RWPE1 (cell line): ENCODE measurements at regions not wholly inside any gene's neighbourhood (a gene's known extent, or its start where the extent isn't known, plus 50 kb on each side); places are given as distances from the start of the nearest gene placed in this dataset.

Source experiments
- CTCF ChIA-PET: fragments of 350-600 bp; sonication (Branson Sonifier 250); formaldehyde crosslinking; extraction: SDS; loops from one replicate; lab custom pipeline; 2021; lab: Yijun Ruan, JAX
- POLR2A ChIA-PET: fragments of 400-600 bp; formaldehyde crosslinking; extraction: SDS; loops from one replicate; lab custom pipeline; 2020; ENCODE audit warnings: antibody characterized with exemption; ENCODE audit not compliant: low non-redundant PET; lab: Yijun Ruan, JAX
- DNase-seq: peaks from one replicate; pipeline ENCODE4 v3.0.0; 2012; ENCODE audit warnings: low spot score
- H3K27ac ChIP-seq: fragments of 450-650 bp; 2 replicates; pipeline ENCODE4 v1.5.1; 2017
- CTCF ChIP-seq: fragments of 450-650 bp; conservative IDR thresholded peaks from 2 replicates; pipeline ENCODE4 v1.5.1; 2017; ENCODE audit warnings: low read depth, mild to moderate bottlenecking

DNA sequence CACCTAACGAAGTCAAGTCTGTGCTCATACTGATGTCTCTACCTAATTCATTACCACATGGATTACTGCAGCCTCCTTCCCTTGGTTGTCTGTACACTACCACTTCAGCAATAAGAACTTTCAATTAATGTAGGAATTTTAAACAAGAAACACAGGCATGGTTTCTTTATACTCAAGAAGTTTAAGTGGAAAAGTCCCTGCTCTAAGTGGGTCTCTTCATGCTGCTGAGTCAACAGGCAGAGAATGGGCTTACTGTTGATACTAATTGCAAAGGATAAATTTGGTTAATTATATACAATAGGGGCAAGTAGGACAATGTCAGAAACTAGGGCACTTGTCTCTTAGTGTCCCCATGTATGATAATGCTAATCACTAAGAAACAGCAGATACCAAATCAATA, 392.6 kb downstream of the DSEL start:
- ChIA-PET POLR2A (no interaction called here), CTCF (no interaction called here)
- DNase-seq, result no peak
- H3K27ac ChIP-seq, result no peak overlapping the region
- no peak for TF ChIP-seq CTCF

GRCh38 chr18:67117804-67118203, 398.7 kb downstream of the DSEL start:
- DNase-seq, result no peak
- CTCF ChIA-PET, result no interaction called here
- H3K27ac ChIP-seq, result no peak overlapping the region
- TF ChIP-seq CTCF, result no peak
- POLR2A ChIA-PET, result no interaction called here

DNA sequence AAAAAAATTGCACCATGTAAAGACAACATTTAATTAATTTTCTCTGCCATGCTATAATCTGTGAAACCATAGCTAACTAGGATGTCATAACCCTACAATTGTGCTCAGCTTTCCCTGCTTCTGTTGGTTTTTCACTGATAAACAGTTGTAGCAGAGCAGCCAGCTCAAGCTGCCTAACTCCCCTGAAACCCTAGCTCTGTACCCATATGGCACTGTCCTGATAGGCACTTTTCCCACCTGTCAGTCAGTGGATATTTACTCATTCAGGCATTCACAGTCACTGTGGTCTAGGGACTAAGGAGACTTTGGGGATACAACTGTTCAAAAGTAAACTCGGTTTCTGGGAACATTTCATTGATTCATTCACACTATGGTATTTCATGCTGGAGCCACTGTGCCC, 407.0 kb downstream of the DSEL start:
- no peak for DNase-seq
- CTCF ChIA-PET, result no interaction called here
- TF ChIP-seq CTCF, result no peak
- POLR2A ChIA-PET, result no interaction called here
- H3K27ac ChIP-seq, result no peak overlapping the region

DNA sequence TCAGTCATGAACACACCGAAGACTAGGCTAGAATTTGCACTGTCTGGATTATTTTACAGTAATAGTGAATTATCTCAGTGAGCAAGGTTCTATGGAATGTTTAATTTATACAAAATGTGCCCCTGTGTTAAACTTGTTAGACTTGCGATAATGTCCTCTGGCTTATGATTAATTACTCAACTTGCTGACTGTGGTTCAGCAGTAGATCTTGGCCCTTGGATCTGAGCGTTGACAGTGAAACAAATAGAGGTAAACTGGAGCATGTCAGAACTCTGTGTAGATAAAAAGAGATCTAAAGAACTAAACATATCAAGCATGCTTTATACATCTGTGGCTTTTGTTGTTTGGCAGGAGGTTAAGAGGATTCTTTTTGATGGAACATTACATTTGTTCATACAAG, 407.6 kb downstream of the DSEL start:
- TF ChIP-seq CTCF, result no peak
- CTCF ChIA-PET, result no interaction called here

DNA sequence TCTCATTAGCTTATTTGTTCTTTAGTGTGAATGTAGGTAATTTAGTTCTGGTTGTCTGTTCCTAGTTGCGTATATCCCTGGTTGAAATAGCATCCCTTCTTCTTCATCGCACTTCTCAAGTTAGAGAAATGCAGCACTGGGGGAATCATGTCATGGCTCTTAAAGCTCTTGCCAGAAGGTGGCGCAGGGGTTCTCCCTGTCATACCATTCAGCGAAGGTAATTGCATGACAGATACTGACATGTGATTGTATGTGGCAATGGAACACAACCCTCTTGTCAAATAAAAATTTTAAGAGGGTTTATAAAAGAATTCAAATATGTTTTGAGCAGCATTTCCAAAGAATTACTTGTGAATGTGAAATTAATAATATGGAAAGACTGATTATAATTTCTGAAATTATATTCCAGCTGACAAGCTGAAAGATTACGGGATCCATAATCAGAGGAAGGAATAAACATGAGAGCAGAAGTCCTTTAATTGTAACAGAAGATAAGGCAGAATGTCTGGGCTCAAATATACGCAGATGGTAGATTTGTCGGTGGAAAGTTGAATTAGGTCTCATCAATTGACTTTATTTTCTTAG, 411.7 kb downstream of the DSEL start:
- DNase-seq, result peak; percentile 37
- ChIA-PET POLR2A (no interaction called here), CTCF (interaction anchor here (0.5 to 1.2 kb wide), 3 partner anchors 26 to 1556 kb away, joined by 3 read pairs; no protein-coding TSS in a partner anchor)
- no peak overlapping the region for H3K27ac ChIP-seq
- peak; percentile 82 for TF ChIP-seq CTCF

More for the DNA sequence above, 407.6 kb downstream of the DSEL start:
- H3K27ac ChIP-seq, result no peak overlapping the region
- POLR2A ChIA-PET, result no interaction called here
- no peak for DNase-seq

DNA sequence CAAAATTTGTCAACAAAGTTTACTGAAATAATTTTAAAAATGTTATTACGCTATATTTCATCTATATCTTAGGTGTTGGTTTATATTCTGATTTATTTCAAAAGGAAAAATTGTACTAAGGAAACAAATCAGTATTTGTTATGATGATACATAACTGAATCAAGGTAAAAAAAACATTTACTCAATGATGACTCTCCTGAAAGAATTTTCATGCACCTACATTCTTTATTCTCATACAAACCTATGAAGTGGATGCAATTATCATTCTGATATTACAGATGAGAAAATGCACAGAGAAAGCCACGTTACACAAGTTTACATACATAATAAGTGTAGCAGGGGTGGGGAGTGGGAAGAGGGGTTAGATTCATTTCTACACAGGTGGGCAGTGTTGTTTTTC, 422.4 kb downstream of the DSEL start:
- H3K27ac ChIP-seq, result no peak overlapping the region
- CTCF ChIA-PET, result interaction anchor here (0.7 kb wide), 1 partner anchor 76 kb away, joined by 3 read pairs; no protein-coding TSS in a partner anchor
- TF ChIP-seq CTCF, result no peak
- no peak for DNase-seq
- POLR2A ChIA-PET, result no interaction called here
